Activated CD4-positive, alpha-beta T cell treated with anti-CD3 and anti-CD28 coated beads, Interleukin-2, amount 50 U/mL, for 16 hours (primary cell): ENCODE measurements at regions not wholly inside any gene's neighbourhood (a gene's known extent, or its start where the extent isn't known, plus 50 kb on each side); places are given as distances from the start of the nearest gene placed in this dataset.
"Not testable (repeated sequence)": the region's sequence is repeated elsewhere in the genome, so short reads cannot be mapped to it uniquely, and the experiment has no call there.

Source experiments
- DNase-seq: peaks from one replicate; pipeline ENCODE4 v3.0.0-alpha.2; 2020

GRCh38 chr5:12208366-12209100 lies 304.3 kb upstream of the CTNND2 start:
- DNase-seq, result no peak

- DNase-seq, result no peak
Measured at GRCh38 chr5:12204761-12205160, 300.5 kb upstream of the CTNND2 start.

GRCh38 chr5:12193536-12193935 lies 289.3 kb upstream of the CTNND2 start:
- DNase-seq, result no peak

GRCh38 chr5:12183003-12183402 lies 278.8 kb upstream of the CTNND2 start:
- no peak for DNase-seq

- no peak for DNase-seq
Measured at GRCh38 chr5:12177851-12178250, 273.6 kb upstream of the CTNND2 start.

- no peak for DNase-seq
Measured at GRCh38 chr5:12177225-12177624, 273.0 kb upstream of the CTNND2 start.

- no peak for DNase-seq
Measured at GRCh38 chr5:12175914-12176585, 271.8 kb upstream of the CTNND2 start.

GRCh38 chr5:12174734-12175133 lies 270.5 kb upstream of the CTNND2 start:
- DNase-seq, result no peak

GRCh38 chr5:12169536-12169935 lies 265.3 kb upstream of the CTNND2 start:
- no peak for DNase-seq

- no peak for DNase-seq
Measured at GRCh38 chr5:12162863-12163262, 258.6 kb upstream of the CTNND2 start.

GRCh38 chr5:12147513-12147912 lies 243.3 kb upstream of the CTNND2 start:
- DNase-seq, result no peak

- DNase-seq, result no peak
Measured at GRCh38 chr5:12141496-12141895, 237.2 kb upstream of the CTNND2 start.

GRCh38 chr5:12133520-12133919 lies 229.3 kb upstream of the CTNND2 start:
- DNase-seq, result no peak

- not testable (repeated sequence) for DNase-seq
Measured at GRCh38 chr5:12131020-12131419, 226.8 kb upstream of the CTNND2 start.

- DNase-seq, result no peak
Measured at GRCh38 chr5:12125895-12126294, 221.6 kb upstream of the CTNND2 start.

GRCh38 chr5:12119657-12120056 lies 215.4 kb upstream of the CTNND2 start:
- DNase-seq, result no peak

GRCh38 chr5:12114075-12114474 lies 209.8 kb upstream of the CTNND2 start:
- no peak for DNase-seq

- no peak for DNase-seq
Measured at GRCh38 chr5:12113062-12113461, 208.8 kb upstream of the CTNND2 start.

- DNase-seq, result no peak
Measured at GRCh38 chr5:12111261-12111660, 207.0 kb upstream of the CTNND2 start.

GRCh38 chr5:12110629-12111028 lies 206.4 kb upstream of the CTNND2 start:
- no peak for DNase-seq

- DNase-seq, result no peak
Measured at GRCh38 chr5:12109075-12109688, 204.9 kb upstream of the CTNND2 start.

GRCh38 chr5:12102151-12102550 lies 197.9 kb upstream of the CTNND2 start:
- DNase-seq, result no peak

- no peak for DNase-seq
Measured at GRCh38 chr5:12100542-12100941, 196.3 kb upstream of the CTNND2 start.

GRCh38 chr5:12099296-12099695 lies 195.1 kb upstream of the CTNND2 start:
- DNase-seq, result no peak
